IMR-90 (cell line): ENCODE measurements at regions not wholly inside any gene's neighbourhood (a gene's known extent, or its start where the extent isn't known, plus 50 kb on each side); places are given as distances from the start of the nearest gene placed in this dataset.

Source experiments
- ATAC-seq: fragments of 200-7000 bp; cut with Tn5 transposase; 2 replicates; pipeline ENCODE4 v1.9.1; 2020; ENCODE audit warnings: low read depth, mild to moderate bottlenecking, moderate library complexity
- BruUV-seq: library from RNA; stranded (reverse); fragments of 400-500 nt; replicated peaks from 2 replicates; lab custom pipeline; 2021; lab: Mats Ljungman, UMichigan
- CTCF ChIA-PET: fragments of 300-600 bp; formaldehyde crosslinking; extraction: SDS; loops from one replicate; lab custom pipeline; 2021; ENCODE audit warnings: antibody characterized with exemption; lab: Yijun Ruan, JAX
- POLR2A ChIA-PET: fragments of 300-600 bp; sonication (Branson Sonifier 250); formaldehyde crosslinking; loops from one replicate; lab custom pipeline; 2022; ENCODE audit warnings: antibody characterized with exemption; ENCODE audit not compliant: unreplicated experiment; lab: Charles Lee
- DNase-seq: peaks from one replicate; pipeline ENCODE4 v3.0.0; 2013
- H2AFZ ChIP-seq: replicated peaks from 2 replicates; pipeline ENCODE3; 2013; ENCODE audit warnings: low read length, mild to moderate bottlenecking; ENCODE audit not compliant: poor library complexity
- H2AK5ac ChIP-seq: 2 replicates; pipeline ENCODE4 v1.6.1; 2013; ENCODE audit warnings: low read depth, low read length, inconsistent platforms
- H2AK9ac ChIP-seq: replicated peaks from 2 replicates; pipeline ENCODE3; 2013; ENCODE audit warnings: mild to moderate bottlenecking, low read depth, low read length, moderate library complexity; ENCODE audit not compliant: poor library complexity
- H2BK120ac ChIP-seq: 2 replicates; pipeline ENCODE4 v1.6.1; 2013; ENCODE audit warnings: low read depth, low read length, inconsistent platforms
- H2BK15ac ChIP-seq: 3 replicates; pipeline ENCODE4 v1.6.1; 2013; ENCODE audit warnings: low read depth, low read length, inconsistent platforms
- H2BK20ac ChIP-seq: 2 replicates; pipeline ENCODE4 v1.6.1; 2013; ENCODE audit warnings: low read depth, mild to moderate bottlenecking, inconsistent platforms, low read length, moderate library complexity
- H2BK5ac ChIP-seq: 2 replicates; pipeline ENCODE4 v1.6.1; 2013; ENCODE audit warnings: mild to moderate bottlenecking, low read depth, low read length, inconsistent platforms; ENCODE audit not compliant: poor library complexity, severe bottlenecking
- H3K14ac ChIP-seq: replicated peaks from 2 replicates; pipeline ENCODE4 v1.6.1; 2013; ENCODE audit warnings: low read depth, low read length, inconsistent platforms
- H3K18ac ChIP-seq: 2 replicates; pipeline ENCODE4 v1.6.1; 2013; ENCODE audit warnings: low read depth, low read length, control low read depth
- H3K23ac ChIP-seq: 2 replicates; pipeline ENCODE4 v1.6.1; 2013; ENCODE audit warnings: low read depth, low read length, inconsistent platforms
- H3K27ac ChIP-seq: 2 replicates; pipeline ENCODE4 v1.5.1; 2013; ENCODE audit warnings: mild to moderate bottlenecking, control low read depth, low read length; ENCODE audit not compliant: insufficient read depth
- H3K27me3 ChIP-seq: 2 replicates; pipeline ENCODE4 v1.6.1; 2013; ENCODE audit warnings: low read length; ENCODE audit not compliant: control insufficient read depth, insufficient read depth
- H3K36me3 ChIP-seq: 2 replicates; pipeline ENCODE4 v1.6.1; 2013; ENCODE audit warnings: low read length, mixed read lengths; ENCODE audit not compliant: control insufficient read depth, insufficient read depth
- H3K4ac ChIP-seq: 2 replicates; pipeline ENCODE4 v1.6.1; 2013; ENCODE audit warnings: low read depth, low read length, inconsistent platforms
- H3K4me1 ChIP-seq: 2 replicates; pipeline ENCODE4 v1.6.1; 2013; ENCODE audit warnings: low read length, mixed read lengths; ENCODE audit not compliant: control insufficient read depth, insufficient read depth
- H3K4me2 ChIP-seq: 2 replicates; pipeline ENCODE4 v1.6.1; 2013; ENCODE audit warnings: low read depth, mild to moderate bottlenecking, control low read depth, low read length, moderate library complexity
- H3K4me3 ChIP-seq: 2 replicates; pipeline ENCODE4 v1.5.1; 2013; ENCODE audit warnings: low read depth, mild to moderate bottlenecking, control low read depth, low read length, moderate library complexity; ENCODE audit not compliant: insufficient read depth
- H3K56ac ChIP-seq: 2 replicates; pipeline ENCODE4 v1.6.1; 2013; ENCODE audit warnings: low read length, inconsistent platforms; ENCODE audit not compliant: insufficient read depth; ENCODE audit errors: extremely low read depth
- H3K79me1 ChIP-seq, 2 experiments: 2 replicates each; pipeline ENCODE4 v1.6.1; 2013; ENCODE audit warnings: low read length in 2 of 2, inconsistent platforms in 1 of 2, low read depth in 1 of 2
- H3K9ac ChIP-seq: 2 replicates; pipeline ENCODE4 v1.6.1; 2013; ENCODE audit warnings: low read depth, low read length, control low read depth
- H3K9me1 ChIP-seq: 2 replicates; pipeline ENCODE4 v1.6.1; 2013; ENCODE audit warnings: low read length, inconsistent platforms; ENCODE audit not compliant: insufficient read depth
- H3K9me3 ChIP-seq: 2 replicates; pipeline ENCODE4 v1.6.1; 2013; ENCODE audit warnings: low read length; ENCODE audit not compliant: control insufficient read depth, insufficient read depth
- H4K20me1 ChIP-seq: 2 replicates; pipeline ENCODE4 v1.6.1; 2013; ENCODE audit warnings: low read length, inconsistent platforms; ENCODE audit not compliant: insufficient read depth
- H4K5ac ChIP-seq: 2 replicates; pipeline ENCODE4 v1.6.1; 2013; ENCODE audit warnings: mild to moderate bottlenecking, low read depth, low read length, control low read depth
- H4K8ac ChIP-seq, 2 experiments: 2 replicates each; pipeline ENCODE4 v1.6.1; 2013; ENCODE audit warnings: low read depth in 2 of 2, low read length in 2 of 2, control low read depth in 1 of 2, inconsistent platforms in 1 of 2
- H4K91ac ChIP-seq: 2 replicates; pipeline ENCODE4 v1.6.1; 2013; ENCODE audit warnings: low read depth, low read length, inconsistent platforms; ENCODE audit not compliant: insufficient read depth
- BHLHE40 ChIP-seq: fragments of 150-350 bp; IDR thresholded peaks from 2 replicates; pipeline ENCODE4 v1.6.1; 2016; ENCODE audit warnings: mild to moderate bottlenecking, low read depth, low read length
- CEBPB ChIP-seq: IDR thresholded peaks from 2 replicates; pipeline ENCODE4 v1.6.1; 2012; ENCODE audit warnings: low read depth, low read length, improper control_type of control experiment
- CHD1 ChIP-seq: IDR thresholded peaks from 2 replicates; pipeline ENCODE4 v1.6.1; 2012; ENCODE audit warnings: low read depth, low read length, improper control_type of control experiment
- CTCF ChIP-seq: conservative IDR thresholded peaks from 2 replicates; pipeline ENCODE4 v1.5.1; 2012; ENCODE audit warnings: mild to moderate bottlenecking, low read depth, low read length, improper control_type of control experiment
- ELK1 ChIP-seq: fragments of 150-350 bp; IDR thresholded peaks from 2 replicates; pipeline ENCODE4 v1.6.1; 2016; ENCODE audit warnings: low read depth, mild to moderate bottlenecking, low read length, moderate library complexity, borderline replicate concordance
- MAFK ChIP-seq: IDR thresholded peaks from 2 replicates; pipeline ENCODE4 v1.6.1; 2012; ENCODE audit warnings: low read depth, low read length, improper control_type of control experiment
- MAZ ChIP-seq: IDR thresholded peaks from 2 replicates; pipeline ENCODE4 v1.6.1; 2012; ENCODE audit warnings: low read depth, mild to moderate bottlenecking, low read length, improper control_type of control experiment, moderate library complexity, borderline replicate concordance
- MXI1 ChIP-seq: IDR thresholded peaks from 2 replicates; pipeline ENCODE4 v1.6.1; 2012; ENCODE audit warnings: low read depth, mild to moderate bottlenecking, low read length, moderate library complexity, borderline replicate concordance
- NFE2L2 ChIP-seq: fragments of 150-350 bp; IDR thresholded peaks from 2 replicates; pipeline ENCODE4 v1.6.1; 2016; ENCODE audit warnings: low read depth, mild to moderate bottlenecking, low read length
- POLR2A ChIP-seq: IDR thresholded peaks from 2 replicates; pipeline ENCODE4 v1.6.1; 2012; ENCODE audit warnings: mild to moderate bottlenecking, low read depth, low read length
- RAD21 ChIP-seq: IDR thresholded peaks from 2 replicates; pipeline ENCODE4 v1.6.1; 2012; ENCODE audit warnings: low read length, improper control_type of control experiment
- RCOR1 ChIP-seq: IDR thresholded peaks from 2 replicates; pipeline ENCODE4 v1.6.1; 2012; ENCODE audit warnings: mild to moderate bottlenecking, low read length, improper control_type of control experiment; ENCODE audit not compliant: insufficient replicate concordance
- RFX5 ChIP-seq: IDR thresholded peaks from 2 replicates; pipeline ENCODE4 v1.8.0; 2012; ENCODE audit warnings: low read depth, mild to moderate bottlenecking, low read length, moderate library complexity
- SMC3 ChIP-seq: fragments of 150-350 bp; IDR thresholded peaks from 2 replicates; pipeline ENCODE4 v1.6.1; 2016; ENCODE audit warnings: low read depth, mild to moderate bottlenecking, antibody characterized with exemption, low read length, moderate library complexity
- USF2 ChIP-seq: fragments of 150-350 bp; IDR thresholded peaks from 2 replicates; pipeline ENCODE4 v1.6.1; 2017; ENCODE audit warnings: mild to moderate bottlenecking, antibody characterized with exemption, low read length, low read depth
- WGBS, 2 experiments: methylation state at CpG; one replicate each; pipeline versions ENCODE4 v1.1.5 to v1.1.7; 2013; ENCODE audit warnings: missing lambda C conversion rate in 2 of 2; ENCODE audit not compliant: insufficient read length in 1 of 2; ENCODE audit errors: extremely low coverage in 2 of 2; 5-methylcytosine and 5-hydroxymethylcytosine counted together
- dilution Hi-C: fragments of 300-500 bp; cut with HindIII; formaldehyde crosslinking; loops from one replicate; pipeline ENCODE4 v1.14.3; 2018; ENCODE audit warnings: low sequenced_read_pairs; ENCODE audit not compliant: unreplicated experiment
- in situ Hi-C: fragments of 300-500 bp; cut with MboI; formaldehyde crosslinking; loops from 3 replicates; pipeline ENCODE4 v1.14.3; 2019; ENCODE audit warnings: low sequenced_read_pairs, inconsistent platforms, mixed read lengths
- intact Hi-C: fragments of 100-400 bp; cut with micrococcal nuclease; formaldehyde crosslinking; loops from 2 replicates; pipeline ENCODE4 v1.10.0; 2022

GRCh38 chr9:26369093-26369492 lies 523.5 kb downstream of the CAAP1 start:
- Histone ChIP-seq H3K56ac (no peak overlapping the region), H3K27me3 (no peaks in the 10 kb centered on the region), H3K79me1 (no peaks in the 10 kb centered on the region), H4K8ac (no peak overlapping the region), H4K20me1 (no peaks in the 10 kb centered on the region), H2AFZ (no peak overlapping the region), H3K23ac (no peak overlapping the region), H3K9me1 (no peaks in the 10 kb centered on the region), H3K4me1 (no peaks in the 10 kb centered on the region), H3K4me2 (no peak overlapping the region), H3K9me3 (no peaks in the 10 kb centered on the region), H2BK15ac (no peak overlapping the region), H2BK5ac (no peak overlapping the region), H3K14ac (no peak overlapping the region), H3K4ac (no peak overlapping the region), H4K5ac (no peak overlapping the region), H3K4me3 (no peak overlapping the region), H3K36me3 (no peaks in the 10 kb centered on the region), H3K18ac (no peak overlapping the region), H2AK5ac (no peak overlapping the region), H3K27ac (no peak overlapping the region), H2BK120ac (no peak overlapping the region), H2BK20ac (no peak overlapping the region), H4K91ac (no peak overlapping the region), H3K9ac (no peak overlapping the region), H2AK9ac (no peak overlapping the region)
- intact Hi-C loops = no loop called here
- DNase-seq (no peak), ATAC-seq (no peak)
- in situ Hi-C loops = no loop called here
- ChIA-PET CTCF (interaction anchor here (1.0 kb wide), 1 partner anchor 9 kb away, joined by 3 read pairs; no protein-coding TSS in a partner anchor), POLR2A (no interaction called here)
- TF ChIP-seq MAZ = no peak
- no peak for TF ChIP-seq MXI1
- TF ChIP-seq MAFK = no peak
- no peak for TF ChIP-seq RCOR1
- TF ChIP-seq RFX5 = no peak
- no peak for TF ChIP-seq SMC3
- no peak for TF ChIP-seq BHLHE40
- no peak for TF ChIP-seq CEBPB
- no peak for TF ChIP-seq POLR2A
- TF ChIP-seq CHD1 = no peak
- TF ChIP-seq ELK1 = no peak
- no peak for TF ChIP-seq RAD21
- TF ChIP-seq NFE2L2 = no peak
- TF ChIP-seq CTCF = no peak
- TF ChIP-seq USF2 = no peak
- no TSS peak for BruUV-seq
- dilution Hi-C loops = no loop called here
- no CpG with 5 or more reads among the region's 3 CpGs for WGBS, 2 experiments
